ENCODE measurements at regions not wholly inside any gene's neighbourhood (a gene's known extent, or its start where the extent isn't known, plus 50 kb on each side); places are given as distances from the start of the nearest gene placed in this dataset.
"Not testable (repeated sequence)": the region's sequence is repeated elsewhere in the genome, so short reads cannot be mapped to it uniquely, and the experiment has no call there.

- peaks cover 6% of the 10 kb centered on the region for H3K27me3 ChIP-seq (ENCODE audit: control insufficient read depth, insufficient read depth, low read length, poor library complexity, severe bottlenecking)
- H3K36me3 ChIP-seq (ENCODE audit: control insufficient read depth, insufficient read depth, low read length): no peaks in the 10 kb centered on the region
- H3K9ac ChIP-seq (ENCODE audit: extremely low read depth, low read length, poor library complexity, severe bottlenecking): no peak overlapping the region
- H3K27ac ChIP-seq (ENCODE audit: low read depth, low read length): no peak overlapping the region
- no peak overlapping the region for H3K4me3 ChIP-seq (ENCODE audit: low read length)
- TF ChIP-seq, protein P1, sequence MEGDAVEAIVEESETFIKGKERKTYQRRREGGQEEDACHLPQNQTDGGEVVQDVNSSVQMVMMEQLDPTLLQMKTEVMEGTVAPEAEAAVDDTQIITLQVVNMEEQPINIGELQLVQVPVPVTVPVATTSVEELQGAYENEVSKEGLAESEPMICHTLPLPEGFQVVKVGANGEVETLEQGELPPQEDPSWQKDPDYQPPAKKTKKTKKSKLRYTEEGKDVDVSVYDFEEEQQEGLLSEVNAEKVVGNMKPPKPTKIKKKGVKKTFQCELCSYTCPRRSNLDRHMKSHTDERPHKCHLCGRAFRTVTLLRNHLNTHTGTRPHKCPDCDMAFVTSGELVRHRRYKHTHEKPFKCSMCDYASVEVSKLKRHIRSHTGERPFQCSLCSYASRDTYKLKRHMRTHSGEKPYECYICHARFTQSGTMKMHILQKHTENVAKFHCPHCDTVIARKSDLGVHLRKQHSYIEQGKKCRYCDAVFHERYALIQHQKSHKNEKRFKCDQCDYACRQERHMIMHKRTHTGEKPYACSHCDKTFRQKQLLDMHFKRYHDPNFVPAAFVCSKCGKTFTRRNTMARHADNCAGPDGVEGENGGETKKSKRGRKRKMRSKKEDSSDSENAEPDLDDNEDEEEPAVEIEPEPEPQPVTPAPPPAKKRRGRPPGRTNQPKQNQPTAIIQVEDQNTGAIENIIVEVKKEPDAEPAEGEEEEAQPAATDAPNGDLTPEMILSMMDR (conservative IDR thresholded peaks at IDR 0.05): no peak
- peaks cover 13% of the 10 kb centered on the region for H3K27me3 Mint-ChIP-seq (ENCODE audit: insufficient read depth)
- H3K4me1 Mint-ChIP-seq: no peaks in the 10 kb centered on the region
- no peak overlapping the region for H3K4me3 Mint-ChIP-seq
- no peaks in the 10 kb centered on the region for H3K9me3 ChIP-seq (ENCODE audit: control insufficient read depth, low read length)
- no peaks in the 10 kb centered on the region for H3K9me3 Mint-ChIP-seq
- no peaks in the 10 kb centered on the region for H3K36me3 Mint-ChIP-seq (ENCODE audit: low read depth)
- H3K4me1 ChIP-seq (ENCODE audit: control insufficient read depth, insufficient read depth, low read length): no peaks in the 10 kb centered on the region
- no peak overlapping the region for H3K27ac Mint-ChIP-seq
- DNase-seq: no peak
- 92 to 95% methylated on average over 2 to 3 of the region's 3 CpGs for WGBS, 2 experiments (ENCODE audit: insufficient coverage in 1 of 2, insufficient read length in 1 of 2)
Observed at GRCh38 chr9:90073186-90073945, 468.6 kb downstream of the GADD45G start.

DNA sequence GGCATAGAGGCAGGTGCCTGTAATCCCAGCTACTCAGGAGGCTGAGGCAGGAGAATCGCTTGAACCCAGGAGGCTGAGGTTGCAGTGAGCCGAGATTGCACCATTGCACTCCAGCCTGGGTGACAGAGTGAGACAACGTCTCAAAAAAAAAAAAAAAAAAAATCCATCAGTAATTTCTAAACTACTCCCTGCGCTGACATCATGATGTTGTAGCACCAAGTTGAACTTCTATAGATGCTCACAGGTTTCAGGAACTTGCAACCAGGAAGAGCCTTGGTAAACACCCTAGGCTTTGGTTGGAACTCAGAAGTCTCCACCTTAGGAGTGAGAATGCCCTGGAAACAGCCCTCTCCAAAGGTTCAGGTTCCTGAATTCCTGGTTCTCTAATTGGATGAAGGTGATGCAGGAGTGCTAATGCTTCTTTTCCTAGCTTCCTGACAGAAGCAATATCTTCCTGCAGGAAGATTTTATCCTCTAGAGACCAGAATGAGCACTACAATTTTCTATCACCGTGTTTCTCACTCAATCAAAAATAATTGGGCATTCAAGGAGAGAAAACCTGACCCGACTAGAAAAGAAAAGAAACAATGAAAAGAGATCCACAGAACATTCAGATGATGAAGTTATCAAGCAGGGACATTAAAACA lies 469.6 kb downstream of the GADD45G start:
- no peaks in the 10 kb centered on the region for H3K4me1 Mint-ChIP-seq
- 90 to 95% methylated on average over 2 to 6 of the region's 6 CpGs for WGBS, 2 experiments (ENCODE audit: insufficient coverage in 1 of 2, insufficient read length in 1 of 2)
- no peak for DNase-seq

GRCh38 chr9:90077598-90077997 lies 472.8 kb downstream of the GADD45G start:
- H3K9me3 Mint-ChIP-seq; DNase-seq; H3K36me3 Mint-ChIP-seq (ENCODE audit: low read depth); H3K27ac ChIP-seq (ENCODE audit: low read depth, low read length); H3K4me1 ChIP-seq (ENCODE audit: control insufficient read depth, insufficient read depth, low read length); H3K36me3 ChIP-seq (ENCODE audit: control insufficient read depth, insufficient read depth, low read length); H3K9me3 ChIP-seq (ENCODE audit: control insufficient read depth, low read length); H3K27me3 ChIP-seq (ENCODE audit: control insufficient read depth, insufficient read depth, low read length, poor library complexity, severe bottlenecking); H3K4me3 ChIP-seq (ENCODE audit: low read length); H3K4me1 Mint-ChIP-seq; H3K4me3 Mint-ChIP-seq; H3K27ac Mint-ChIP-seq; H3K9ac ChIP-seq (ENCODE audit: extremely low read depth, low read length, poor library complexity, severe bottlenecking): not testable (repeated sequence)
- WGBS, 2 experiments (ENCODE audit: insufficient coverage in 1 of 2, insufficient read length in 1 of 2): 96 to 100% methylated on average over 1 to 3 of the region's 3 CpGs
- peaks cover 12% of the 10 kb centered on the region for H3K27me3 Mint-ChIP-seq (ENCODE audit: insufficient read depth)

More for the DNA sequence above, 469.6 kb downstream of the GADD45G start:
- Mint-ChIP-seq H3K27me3 (ENCODE audit: insufficient read depth) (peaks cover 13% of the 10 kb centered on the region), H3K27ac (no peak overlapping the region), H3K36me3 (ENCODE audit: low read depth) (no peaks in the 10 kb centered on the region), H3K4me3 (no peak overlapping the region), H3K9me3 (no peaks in the 10 kb centered on the region)
- TF ChIP-seq, protein P1 (conservative IDR thresholded peaks at IDR 0.05): no peak
- Histone ChIP-seq H3K4me3 (ENCODE audit: low read length) (no peak overlapping the region), H3K9ac (ENCODE audit: extremely low read depth, low read length, poor library complexity, severe bottlenecking) (no peak overlapping the region), H3K9me3 (ENCODE audit: control insufficient read depth, low read length) (no peaks in the 10 kb centered on the region), H3K27me3 (ENCODE audit: control insufficient read depth, insufficient read depth, low read length, poor library complexity, severe bottlenecking) (peaks cover 6% of the 10 kb centered on the region), H3K4me1 (ENCODE audit: control insufficient read depth, insufficient read depth, low read length) (no peaks in the 10 kb centered on the region), H3K27ac (ENCODE audit: low read depth, low read length) (no peak overlapping the region), H3K36me3 (ENCODE audit: control insufficient read depth, insufficient read depth, low read length) (no peaks in the 10 kb centered on the region)

Measured in endodermal cell (in vitro differentiated cells).